Breast epithelium (tissue), 3 donors: ENCODE measurements at regions not wholly inside any gene's neighbourhood (a gene's known extent, or its start where the extent isn't known, plus 50 kb on each side); places are given as distances from the start of the nearest gene placed in this dataset.

ENCODE experiments used
- CTCF ChIP-seq, 3 donors: fragments of 450-650 bp; IDR thresholded peaks; one replicate each; pipeline ENCODE4 v1.5.1; 2016 to 2017; ENCODE audit warnings: antibody characterized with exemption in 3 of 3, mild to moderate bottlenecking in 3 of 3, moderate library complexity in 3 of 3
- POLR2A ChIP-seq: fragments of 450-650 bp; IDR thresholded peaks from one replicate; pipeline ENCODE4 v1.6.1; 2016; ENCODE audit warnings: antibody characterized with exemption, mild to moderate bottlenecking, moderate library complexity

GRCh38 chr5:171644536-171644935 is 141.1 kb upstream of the SMIM23 start:
- TF ChIP-seq CTCF (IDR thresholded peaks at IDR 0.05) (no peak), POLR2A (no peak)
